GM12878 (cell line): ENCODE measurements at regions not wholly inside any gene's neighbourhood (a gene's known extent, or its start where the extent isn't known, plus 50 kb on each side); places are given as distances from the start of the nearest gene placed in this dataset.

ENCODE experiments used
- ATAC-seq: fragments of 200-7000 bp; cut with Tn5 transposase; 3 replicates; pipeline ENCODE4 v1.9.1; 2020; ENCODE audit warnings: mild to moderate bottlenecking, moderate library complexity
- BruUV-seq: library from RNA; stranded (reverse); fragments of 400-500 nt; replicated peaks from 2 replicates; lab custom pipeline; 2021; lab: Mats Ljungman, UMichigan
- CTCF ChIA-PET: fragments of 300-600 bp; sonication (Branson Sonifier 250); formaldehyde crosslinking; extraction: SDS; loops from one replicate; lab custom pipeline; 2021; ENCODE audit warnings: inconsistent platforms; lab: Yijun Ruan, JAX
- POLR2A ChIA-PET: fragments of 350-600 bp; formaldehyde crosslinking; extraction: SDS; loops from one replicate; lab custom pipeline; 2021; ENCODE audit warnings: inconsistent platforms; lab: Charles Lee
- RAD21 ChIA-PET: fragments of 300-600 bp; sonication (Branson Sonifier 250); formaldehyde crosslinking; loops from one replicate; lab custom pipeline; 2023; ENCODE audit warnings: antibody characterized with exemption; ENCODE audit not compliant: unreplicated experiment; lab: Charles Lee
- SMC1A ChIA-PET: fragments of 300-600 bp; sonication (Branson Sonifier 250); formaldehyde crosslinking; loops from one replicate; lab custom pipeline; 2023; ENCODE audit not compliant: unreplicated experiment, uncharacterized antibody; lab: Charles Lee
- DNase-seq: peaks from one replicate; pipeline ENCODE4 v3.0.0-alpha.2; 2011; ENCODE audit warnings: low read depth, low spot score
- FAIRE-seq: peaks from 3 replicates; lab custom pipeline; 2011; peaks lifted over from hg19 to GRCh38; lab: Jason Lieb, UNC
- H2AFZ ChIP-seq: 2 replicates; pipeline ENCODE4 v1.6.0; 2011; ENCODE audit warnings: low read depth, low read length, control low read depth; ENCODE audit not compliant: control insufficient read depth
- H3K27ac ChIP-seq: 2 replicates; pipeline ENCODE4 v1.5.1; 2011; ENCODE audit warnings: control low read depth; ENCODE audit not compliant: control insufficient read depth, insufficient read depth
- H3K27me3 ChIP-seq, 2 experiments: replicated peaks in 1 of 2; 2 replicates each; pipeline versions ENCODE4 v1.6.0 to v1.6.1; 2011; ENCODE audit warnings: low read length in 1 of 2; ENCODE audit not compliant: control insufficient read depth in 2 of 2, insufficient read depth in 2 of 2
- H3K36me3 ChIP-seq, 2 experiments: 2 replicates each; pipeline ENCODE4 v1.5.1; 2011; ENCODE audit warnings: low read length in 1 of 2; ENCODE audit not compliant: control insufficient read depth in 2 of 2, insufficient read depth in 2 of 2
- H3K4me1 ChIP-seq: 2 replicates; pipeline ENCODE4 v1.6.1; 2011; ENCODE audit warnings: mild to moderate bottlenecking, low read length, moderate library complexity, mixed read lengths; ENCODE audit not compliant: control insufficient read depth, insufficient read depth
- H3K4me2 ChIP-seq: 2 replicates; pipeline ENCODE4 v1.6.0; 2011; ENCODE audit warnings: control low read depth; ENCODE audit not compliant: control insufficient read depth, insufficient read depth
- H3K4me3 ChIP-seq: fragments of 200-600 bp; sonication (generic); 2 replicates; pipeline ENCODE4 v1.5.1; 2016
- H3K79me2 ChIP-seq: 2 replicates; pipeline ENCODE4 v1.6.0; 2011; ENCODE audit warnings: low read length; ENCODE audit not compliant: control insufficient read depth, insufficient read depth
- H3K9ac ChIP-seq: 2 replicates; pipeline ENCODE4 v1.8.0; 2011; ENCODE audit warnings: low read length, control low read depth, mixed read lengths; ENCODE audit not compliant: control insufficient read depth, insufficient read depth
- H3K9me3 ChIP-seq: replicated peaks from 3 replicates; pipeline ENCODE4 v1.5.1; 2011; ENCODE audit warnings: mild to moderate bottlenecking, low read length; ENCODE audit not compliant: control insufficient read depth, insufficient read depth
- H4K20me1 ChIP-seq: 2 replicates; pipeline ENCODE4 v1.6.0; 2011; ENCODE audit not compliant: control insufficient read depth, insufficient read depth
- MEF2B ChIP-seq: fragments of 450-650 bp; IDR thresholded peaks from 2 replicates; pipeline ENCODE4 v1.6.1; 2018; ENCODE audit warnings: mild to moderate bottlenecking, moderate library complexity; ENCODE audit not compliant: partially characterized antibody, poor library complexity, severe bottlenecking
- MLLT1 ChIP-seq: fragments of 450-650 bp; IDR thresholded peaks from 2 replicates; pipeline ENCODE4 v1.6.1; 2016; ENCODE audit warnings: mild to moderate bottlenecking
- NFYB ChIP-seq: IDR thresholded peaks from 2 replicates; pipeline ENCODE4 v1.6.1; 2011; ENCODE audit warnings: low read depth, mild to moderate bottlenecking, low read length, improper control_type of control experiment, moderate library complexity; ENCODE audit not compliant: insufficient read depth
- RCOR1 ChIP-seq: conservative IDR thresholded peaks from 2 replicates; pipeline ENCODE4 v1.6.1; 2012; ENCODE audit warnings: low read depth, low read length, improper control_type of control experiment
- STAT1 ChIP-seq: fragments of 450-650 bp; conservative IDR thresholded peaks from 2 replicates; pipeline ENCODE4 v1.6.1; 2014; ENCODE audit warnings: antibody characterized with exemption, mild to moderate bottlenecking
- ZBTB4 ChIP-seq: fragments of 450-650 bp; formaldehyde crosslinking; IDR thresholded peaks from 2 replicates; pipeline ENCODE4 v1.4.0; 2022; ENCODE audit warnings: mild to moderate bottlenecking, moderate library complexity
- ZNF384 ChIP-seq: IDR thresholded peaks from 2 replicates; pipeline ENCODE4 v1.6.1; 2012; ENCODE audit warnings: low read depth, mild to moderate bottlenecking, low read length, improper control_type of control experiment, borderline replicate concordance
- WGBS: methylation state at CpG from one replicate; pipeline ENCODE4 v1.1.6; 2016; ENCODE audit warnings: low lambda C conversion rate; ENCODE audit not compliant: insufficient replicate concordance, insufficient coverage; ENCODE audit errors: missing lambda C conversion rate; 5-methylcytosine and 5-hydroxymethylcytosine counted together
- in situ Hi-C: fragments of 300-500 bp; cut with MboI; formaldehyde crosslinking; loops from 9 replicates; pipeline ENCODE4 v1.14.3; 2018; ENCODE audit warnings: mixed read lengths
- intact Hi-C: fragments of 100-400 bp; cut with micrococcal nuclease; formaldehyde crosslinking; loops from one replicate; pipeline ENCODE4 v1.14.2; 2022; ENCODE audit not compliant: unreplicated experiment
- TF ChIP-seq, protein P1 (sequence below): IDR thresholded peaks from 2 replicates; pipeline ENCODE4 v1.6.1; 2011; ENCODE audit warnings: borderline replicate concordance, low read depth, mild to moderate bottlenecking, moderate library complexity, low read length; ENCODE audit not compliant: insufficient read depth, poor library complexity, severe bottlenecking

GRCh38 chr5:9790276-9790675, 160.1 kb upstream of the TAS2R1 start:
- ATAC-seq (no peak), DNase-seq (no peak), FAIRE-seq (no peak)
- no peak overlapping the region for H3K4me3 ChIP-seq
- H3K4me1 ChIP-seq = no peaks in the 10 kb centered on the region
- no peaks in the 10 kb centered on the region for H4K20me1 ChIP-seq
- intact Hi-C loops (no loop called here), in situ Hi-C loops (no loop called here)
- no peaks in the 10 kb centered on the region for H3K79me2 ChIP-seq
- H3K36me3 ChIP-seq = no peaks in the 10 kb centered on the region
- H3K4me2 ChIP-seq = no peak overlapping the region
- no peak overlapping the region for H2AFZ ChIP-seq
- TF ChIP-seq ZNF384 = no peak
- TF ChIP-seq NFYB = no peak
- no peak for TF ChIP-seq RCOR1
- no peak for TF ChIP-seq ZBTB4
- no peak for TF ChIP-seq MEF2B
- TF ChIP-seq, protein P1, sequence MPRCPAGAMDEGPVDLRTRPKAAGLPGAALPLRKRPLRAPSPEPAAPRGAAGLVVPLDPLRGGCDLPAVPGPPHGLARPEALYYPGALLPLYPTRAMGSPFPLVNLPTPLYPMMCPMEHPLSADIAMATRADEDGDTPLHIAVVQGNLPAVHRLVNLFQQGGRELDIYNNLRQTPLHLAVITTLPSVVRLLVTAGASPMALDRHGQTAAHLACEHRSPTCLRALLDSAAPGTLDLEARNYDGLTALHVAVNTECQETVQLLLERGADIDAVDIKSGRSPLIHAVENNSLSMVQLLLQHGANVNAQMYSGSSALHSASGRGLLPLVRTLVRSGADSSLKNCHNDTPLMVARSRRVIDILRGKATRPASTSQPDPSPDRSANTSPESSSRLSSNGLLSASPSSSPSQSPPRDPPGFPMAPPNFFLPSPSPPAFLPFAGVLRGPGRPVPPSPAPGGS = no peak
- TF ChIP-seq STAT1 = no peak
- no peak for TF ChIP-seq MLLT1
- H3K9ac ChIP-seq = no peak overlapping the region
- no peaks in the 10 kb centered on the region for H3K9me3 ChIP-seq
- CTCF ChIA-PET = interaction anchor here (0.7 kb wide), 1 partner anchor 1742 kb away, joined by 3 read pairs; no protein-coding TSS in a partner anchor
- 45% methylated on average over 7 of the region's 7 CpGs for WGBS
- POLR2A ChIA-PET = no interaction called here
- SMC1A ChIA-PET = no interaction called here
- no peaks in the 10 kb centered on the region; a peak in 1 of 4 replicates for H3K27me3 ChIP-seq
- BruUV-seq = no TSS peak
- H3K27ac ChIP-seq = no peak overlapping the region
- RAD21 ChIA-PET = no interaction called here
